Prostate gland (tissue), 2 donors: ENCODE measurements at regions not wholly inside any gene's neighbourhood (a gene's known extent, or its start where the extent isn't known, plus 50 kb on each side); places are given as distances from the start of the nearest gene placed in this dataset.

Experiments
- DNase-seq: peaks from one replicate; pipeline ENCODE4 v3.0.0-alpha.2; 2019; ENCODE audit warnings: low spot score
- H3K27ac ChIP-seq, 2 donors: fragments of 200-600 bp; sonication (generic); 2 replicates each; pipeline ENCODE4 v1.5.1; 2017 to 2019
- H3K27me3 ChIP-seq: fragments of 200-600 bp; sonication (generic); replicated peaks from 2 replicates; pipeline ENCODE4 v1.5.1; 2019; ENCODE audit not compliant: insufficient read depth
- H3K36me3 ChIP-seq, 2 donors: fragments of 200-600 bp; sonication (generic); 1 replicate in 1 of 2; 2 replicates in 1 of 2; pipeline versions ENCODE4 v1.5.1 to v1.8.1; 2017 to 2019
- H3K4me1 ChIP-seq: fragments of 200-600 bp; sonication (generic); replicated peaks from 2 replicates; pipeline ENCODE4 v1.5.1; 2019
- H3K4me3 ChIP-seq, 2 donors: fragments of 200-600 bp; sonication (generic); 2 replicates each; pipeline ENCODE4 v1.5.1; 2017 to 2019
- H3K9me3 ChIP-seq: fragments of 200-600 bp; sonication (generic); 2 replicates; pipeline ENCODE4 v1.5.1; 2017
- CTCF ChIP-seq, 4 experiments: fragments of 200-600 bp in 2 of 4; fragments of 450-650 bp in 2 of 4; sonication (generic) in 2 of 4; IDR thresholded peaks; 1 replicate in 3 of 4; 2 replicates in 1 of 4; pipeline ENCODE4 v1.5.1; 2016 to 2019; ENCODE audit warnings: antibody characterized with exemption in 4 of 4, mild to moderate bottlenecking in 2 of 4, moderate library complexity in 2 of 4
- POLR2A ChIP-seq: fragments of 450-650 bp; IDR thresholded peaks from one replicate; pipeline ENCODE4 v1.6.1; 2016; ENCODE audit warnings: antibody characterized with exemption, mild to moderate bottlenecking
- POLR2AphosphoS5 ChIP-seq: sonication (generic); formaldehyde crosslinking; IDR thresholded peaks from one replicate; pipeline ENCODE4 v1.6.1; 2017; ENCODE audit warnings: antibody characterized with exemption
- WGBS: methylation state at CpG from one replicate; pipeline ENCODE4 v1.1.5; 2018; 5-methylcytosine and 5-hydroxymethylcytosine counted together
- intact Hi-C: fragments of 100-400 bp; cut with DNase I; formaldehyde crosslinking; loops from one replicate; pipeline ENCODE4 v1.14.2; 2022

- H3K36me3 ChIP-seq, result no peaks in the 10 kb centered on the region
- no peaks in the 10 kb centered on the region for H3K27me3 ChIP-seq
- H3K4me3 ChIP-seq, result no peak overlapping the region
- no peak for DNase-seq
- 93% methylated on average over 1 of the region's 1 CpG for WGBS
- no peaks in the 10 kb centered on the region for H3K9me3 ChIP-seq
- intact Hi-C loops, result no loop called here
- H3K4me1 ChIP-seq, result no peaks in the 10 kb centered on the region
- no peak overlapping the region for H3K27ac ChIP-seq
- no peak for TF ChIP-seq POLR2AphosphoS5
- TF ChIP-seq CTCF (IDR thresholded peaks at IDR 0.05), result no peak
- no peak for TF ChIP-seq POLR2A
These were observed 509.8 kb downstream of the DMAC1 start for GRCh38 chr9:7289773-7290172.

- Histone ChIP-seq H3K9me3 (no peaks in the 10 kb centered on the region), H3K4me3 (no peak overlapping the region), H3K27ac (no peak overlapping the region), H3K4me1 (no peaks in the 10 kb centered on the region), H3K36me3 (no peaks in the 10 kb centered on the region), H3K27me3 (no peaks in the 10 kb centered on the region)
- no peak for DNase-seq
- TF ChIP-seq POLR2AphosphoS5 (no peak), POLR2A (no peak), CTCF (IDR thresholded peaks at IDR 0.05) (no peak)
- intact Hi-C loops, result no loop called here
These were observed 511.6 kb downstream of the DMAC1 start for GRCh38 chr9:7287986-7288385.

GRCh38 chr9:7287065-7287464, 512.5 kb downstream of the DMAC1 start:
- no peaks in the 10 kb centered on the region for H3K9me3 ChIP-seq
- H3K27ac ChIP-seq, result no peak overlapping the region
- 44% methylated on average over 4 of the region's 4 CpGs for WGBS
- no peaks in the 10 kb centered on the region for H3K4me1 ChIP-seq
- no peaks in the 10 kb centered on the region for H3K27me3 ChIP-seq
- intact Hi-C loops, result no loop called here
- H3K4me3 ChIP-seq, result no peak overlapping the region
- DNase-seq, result no peak
- no peaks in the 10 kb centered on the region for H3K36me3 ChIP-seq
- TF ChIP-seq POLR2AphosphoS5, result no peak
- no peak for TF ChIP-seq POLR2A
- TF ChIP-seq CTCF (IDR thresholded peaks at IDR 0.05), result no peak

- TF ChIP-seq CTCF (IDR thresholded peaks at IDR 0.05) (no peak), POLR2AphosphoS5 (no peak), POLR2A (no peak)
- Histone ChIP-seq H3K4me3 (no peak overlapping the region), H3K4me1 (no peaks in the 10 kb centered on the region), H3K36me3 (no peaks in the 10 kb centered on the region), H3K27me3 (no peaks in the 10 kb centered on the region), H3K9me3 (no peaks in the 10 kb centered on the region), H3K27ac (no peak overlapping the region)
- WGBS, result 88% methylated on average over 2 of the region's 2 CpGs
- intact Hi-C loops, result no loop called here
- no peak for DNase-seq
These were observed 513.5 kb downstream of the DMAC1 start for GRCh38 chr9:7286101-7286500.

GRCh38 chr9:7285199-7285598, 514.4 kb downstream of the DMAC1 start:
- Histone ChIP-seq H3K36me3 (no peaks in the 10 kb centered on the region), H3K27ac (no peak overlapping the region), H3K4me1 (no peaks in the 10 kb centered on the region), H3K4me3 (no peak overlapping the region), H3K9me3 (no peaks in the 10 kb centered on the region), H3K27me3 (no peaks in the 10 kb centered on the region)
- intact Hi-C loops, result no loop called here
- WGBS, result 43% methylated on average over 5 of the region's 5 CpGs
- TF ChIP-seq CTCF (IDR thresholded peaks at IDR 0.05), result no peak
- TF ChIP-seq POLR2A, result no peak
- no peak for TF ChIP-seq POLR2AphosphoS5
- no peak for DNase-seq
